HFFc6 (cell line): ENCODE measurements at regions not wholly inside any gene's neighbourhood (a gene's known extent, or its start where the extent isn't known, plus 50 kb on each side); places are given as distances from the start of the nearest gene placed in this dataset.

Source experiments
- DNase-seq: peaks from one replicate; pipeline ENCODE4 v3.0.0-alpha.2; 2018
- H3K27ac Mint-ChIP-seq: 2 replicates; pipeline ENCODE4 v1.8.0; 2020; ENCODE audit warnings: mild to moderate bottlenecking, mixed read lengths
- H3K27me3 Mint-ChIP-seq: 2 replicates; pipeline ENCODE4 v1.8.0; 2021; ENCODE audit warnings: mild to moderate bottlenecking, moderate library complexity, mixed read lengths; ENCODE audit not compliant: insufficient read depth
- H3K36me3 Mint-ChIP-seq: 2 replicates; pipeline ENCODE4 v1.8.0; 2021; ENCODE audit warnings: low read depth, mixed read lengths
- H3K4me1 Mint-ChIP-seq: 2 replicates; pipeline ENCODE4 v1.8.0; 2020; ENCODE audit warnings: low read depth, mixed read lengths
- H3K4me3 Mint-ChIP-seq: 2 replicates; pipeline ENCODE4 v1.8.0; 2020; ENCODE audit warnings: mild to moderate bottlenecking, moderate library complexity, mixed read lengths
- H3K9me3 Mint-ChIP-seq: 2 replicates; pipeline ENCODE4 v1.8.0; 2020; ENCODE audit warnings: mild to moderate bottlenecking, mixed read lengths
- TF ChIP-seq, protein P1 (sequence below): fragments of 200-600 bp; sonication (generic); IDR thresholded peaks from 2 replicates; pipeline ENCODE4 v1.5.0; 2021; ENCODE audit warnings: antibody characterized with exemption, mild to moderate bottlenecking

DNA sequence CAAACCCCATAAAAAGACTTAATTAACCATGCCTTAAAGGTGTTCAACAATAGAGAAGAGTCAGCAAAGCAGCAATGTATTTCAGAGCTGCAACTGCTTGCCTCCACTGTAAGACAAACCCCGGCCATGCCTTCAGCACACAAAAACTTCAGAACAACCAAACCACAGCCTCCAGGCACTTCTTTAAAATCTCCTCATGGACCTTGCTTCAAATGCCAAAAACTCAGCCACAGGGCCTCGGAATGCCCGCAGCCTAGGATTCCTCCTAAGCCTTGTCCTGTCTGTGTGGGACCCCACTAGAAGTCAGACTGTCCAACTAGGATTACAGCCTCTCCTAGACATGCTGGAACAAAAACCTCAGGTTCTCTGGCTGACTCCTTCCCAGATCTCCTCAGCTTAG, 208.1 kb upstream of the DUSP10 start:
- peaks cover 14% of the 10 kb centered on the region for H3K9me3 Mint-ChIP-seq
- H3K4me3 Mint-ChIP-seq = no peak overlapping the region
- no peak for DNase-seq

DNA sequence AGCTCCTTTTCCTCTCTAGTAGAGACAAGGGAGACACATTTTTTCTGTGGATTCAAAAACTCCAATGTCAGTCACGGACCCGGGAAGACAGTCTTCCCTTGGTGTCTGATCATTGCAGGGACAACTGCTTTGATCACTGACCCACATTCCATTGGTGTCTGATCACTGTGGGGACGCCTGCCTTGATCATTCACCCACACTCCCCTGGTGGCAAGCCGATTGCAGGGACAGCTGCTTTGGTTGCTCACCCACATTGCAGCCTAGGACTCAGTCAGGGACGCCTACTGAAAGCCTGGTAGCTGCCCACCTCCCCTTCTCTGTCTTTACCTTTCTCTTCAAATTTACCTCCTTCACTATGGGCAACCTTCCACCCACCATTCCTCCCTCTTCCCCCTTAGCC, 206.6 kb upstream of the DUSP10 start:
- Mint-ChIP-seq H3K4me3 (no peak overlapping the region), H3K27me3 (peaks cover 2% of the 10 kb centered on the region), H3K36me3 (peaks cover 52% of the 10 kb centered on the region), H3K9me3 (peaks cover 24% of the 10 kb centered on the region), H3K27ac (no peak overlapping the region), H3K4me1 (peaks cover 15% of the 10 kb centered on the region)
- no peak for DNase-seq
- TF ChIP-seq, protein P1, sequence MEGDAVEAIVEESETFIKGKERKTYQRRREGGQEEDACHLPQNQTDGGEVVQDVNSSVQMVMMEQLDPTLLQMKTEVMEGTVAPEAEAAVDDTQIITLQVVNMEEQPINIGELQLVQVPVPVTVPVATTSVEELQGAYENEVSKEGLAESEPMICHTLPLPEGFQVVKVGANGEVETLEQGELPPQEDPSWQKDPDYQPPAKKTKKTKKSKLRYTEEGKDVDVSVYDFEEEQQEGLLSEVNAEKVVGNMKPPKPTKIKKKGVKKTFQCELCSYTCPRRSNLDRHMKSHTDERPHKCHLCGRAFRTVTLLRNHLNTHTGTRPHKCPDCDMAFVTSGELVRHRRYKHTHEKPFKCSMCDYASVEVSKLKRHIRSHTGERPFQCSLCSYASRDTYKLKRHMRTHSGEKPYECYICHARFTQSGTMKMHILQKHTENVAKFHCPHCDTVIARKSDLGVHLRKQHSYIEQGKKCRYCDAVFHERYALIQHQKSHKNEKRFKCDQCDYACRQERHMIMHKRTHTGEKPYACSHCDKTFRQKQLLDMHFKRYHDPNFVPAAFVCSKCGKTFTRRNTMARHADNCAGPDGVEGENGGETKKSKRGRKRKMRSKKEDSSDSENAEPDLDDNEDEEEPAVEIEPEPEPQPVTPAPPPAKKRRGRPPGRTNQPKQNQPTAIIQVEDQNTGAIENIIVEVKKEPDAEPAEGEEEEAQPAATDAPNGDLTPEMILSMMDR = no peak

More for the DNA sequence above, 208.1 kb upstream of the DUSP10 start:
- peaks cover 2% of the 10 kb centered on the region for H3K27me3 Mint-ChIP-seq
- H3K4me1 Mint-ChIP-seq = peaks cover 15% of the 10 kb centered on the region
- peaks cover 49% of the 10 kb centered on the region for H3K36me3 Mint-ChIP-seq
- TF ChIP-seq, protein P1 = no peak
- no peak overlapping the region for H3K27ac Mint-ChIP-seq

DNA sequence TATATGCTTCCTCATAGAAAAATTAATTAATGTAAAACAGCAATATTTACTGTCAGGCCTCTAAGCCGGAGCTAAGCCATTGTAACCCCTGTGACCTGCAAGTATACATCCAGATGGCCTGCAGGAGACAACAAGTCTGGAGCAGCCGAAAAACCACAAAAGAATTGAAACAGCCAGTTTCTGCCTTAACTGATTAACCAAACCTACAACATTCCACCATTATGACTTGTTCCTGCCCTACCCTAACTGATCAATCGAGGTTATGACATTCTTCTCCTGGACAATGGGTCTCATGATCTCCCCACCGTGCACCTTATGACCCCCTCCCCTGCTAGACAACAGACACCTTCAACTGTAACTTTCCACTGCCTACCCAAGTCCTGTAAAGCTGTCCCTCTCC, 205.8 kb upstream of the DUSP10 start:
- no peak for DNase-seq
- Mint-ChIP-seq H3K36me3 (peaks cover 45% of the 10 kb centered on the region), H3K9me3 (peaks cover 24% of the 10 kb centered on the region), H3K4me3 (no peak overlapping the region), H3K27ac (no peak overlapping the region), H3K27me3 (peaks cover 2% of the 10 kb centered on the region), H3K4me1 (peaks cover 15% of the 10 kb centered on the region)
- TF ChIP-seq, protein P1 = no peak

DNA sequence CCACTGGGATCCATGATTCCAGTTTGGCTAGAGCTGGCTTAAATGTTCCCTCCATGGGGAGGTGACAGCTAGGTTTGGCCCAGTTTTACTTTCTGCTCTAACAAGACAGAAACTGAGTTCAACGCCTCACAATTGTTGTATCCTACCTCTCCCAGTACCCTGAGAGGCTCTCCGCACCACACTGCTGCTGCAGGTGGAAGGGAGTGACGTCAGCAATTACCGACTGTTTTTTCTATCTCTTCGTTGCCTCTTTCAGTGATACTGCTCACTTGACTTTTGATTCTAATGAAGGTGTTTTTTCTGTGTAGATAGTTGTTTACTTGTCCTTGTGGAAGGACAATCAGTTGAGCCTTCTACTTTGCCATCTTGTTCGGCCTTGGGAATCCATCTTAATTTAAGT, 204.9 kb upstream of the DUSP10 start:
- H3K4me3 Mint-ChIP-seq = no peak overlapping the region
- H3K27me3 Mint-ChIP-seq = peaks cover 2% of the 10 kb centered on the region
- peaks cover 41% of the 10 kb centered on the region for H3K36me3 Mint-ChIP-seq
- DNase-seq = no peak
- H3K4me1 Mint-ChIP-seq = peaks cover 15% of the 10 kb centered on the region
- H3K27ac Mint-ChIP-seq = no peak overlapping the region
- TF ChIP-seq, protein P1 = no peak
- H3K9me3 Mint-ChIP-seq = peaks cover 24% of the 10 kb centered on the region

DNA sequence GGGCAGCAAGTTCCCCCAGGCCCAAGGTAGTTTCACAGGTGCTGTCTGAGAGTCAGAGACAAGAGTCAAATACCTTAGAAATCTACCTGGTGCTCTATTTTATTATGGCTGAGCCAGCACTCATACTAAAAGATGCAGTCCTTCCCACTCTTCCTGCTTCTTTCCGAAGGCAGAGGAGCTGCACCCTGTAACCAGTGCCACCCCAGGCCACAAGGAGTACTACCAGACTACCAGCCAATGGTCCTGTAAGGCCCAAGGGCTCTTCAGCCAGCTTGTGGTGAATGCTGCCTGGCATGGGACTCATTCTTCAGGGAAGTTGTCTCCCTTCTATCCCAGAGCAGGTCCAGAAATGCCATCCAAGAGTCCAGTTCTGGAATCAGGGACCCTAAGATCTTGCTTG, 203.8 kb upstream of the DUSP10 start:
- Mint-ChIP-seq H3K4me3 (no peak overlapping the region), H3K27me3 (peaks cover 2% of the 10 kb centered on the region), H3K4me1 (peaks cover 15% of the 10 kb centered on the region), H3K27ac (no peak overlapping the region), H3K9me3 (peaks cover 24% of the 10 kb centered on the region), H3K36me3 (peaks cover 41% of the 10 kb centered on the region)
- DNase-seq = no peak
- TF ChIP-seq, protein P1 = no peak
